Panc1 (cell line): ENCODE measurements at regions not wholly inside any gene's neighbourhood (a gene's known extent, or its start where the extent isn't known, plus 50 kb on each side); places are given as distances from the start of the nearest gene placed in this dataset.

ENCODE experiments used
- ATAC-seq: fragments of 200-7000 bp; cut with Tn5 transposase; 2 replicates; pipeline ENCODE4 v1.9.1; 2020; ENCODE audit warnings: mild to moderate bottlenecking, moderate library complexity
- BruUV-seq: library from RNA; stranded (reverse); fragments of 400-500 nt; replicated peaks from 2 replicates; lab custom pipeline; 2021; lab: Mats Ljungman, UMichigan
- CTCF ChIA-PET: fragments of 300-600 bp; sonication (Branson Sonifier 250); formaldehyde crosslinking; loops from one replicate; lab custom pipeline; 2022; ENCODE audit warnings: antibody characterized with exemption; lab: Charles Lee
- POLR2A ChIA-PET: fragments of 300-600 bp; sonication (Branson Sonifier 250); formaldehyde crosslinking; loops from one replicate; lab custom pipeline; 2022; ENCODE audit warnings: antibody characterized with exemption; lab: Charles Lee
- DNase-seq: peaks from one replicate; pipeline ENCODE4 v3.0.0-alpha.2; 2010; ENCODE audit warnings: low read depth, low spot score
- H3K27ac ChIP-seq: 2 replicates; pipeline ENCODE4 v1.5.1; 2011; ENCODE audit warnings: mild to moderate bottlenecking, low read length, inconsistent platforms
- H3K27me3 ChIP-seq: fragments of 200-500 bp; sonication (Bioruptor generic); 2 replicates; pipeline ENCODE4 v1.6.0; 2014; ENCODE audit warnings: low read length, inconsistent platforms; ENCODE audit not compliant: control insufficient read depth, insufficient read depth
- H3K36me3 ChIP-seq: fragments of 200-500 bp; sonication (Bioruptor generic); 2 replicates; pipeline ENCODE4 v1.5.1; 2014; ENCODE audit warnings: inconsistent platforms, mild to moderate bottlenecking, low read length, moderate library complexity; ENCODE audit not compliant: control insufficient read depth, insufficient read depth
- H3K4me1 ChIP-seq: 2 replicates; pipeline ENCODE4 v1.5.1; 2011; ENCODE audit warnings: inconsistent platforms, mild to moderate bottlenecking, low read length, moderate library complexity; ENCODE audit not compliant: control insufficient read depth, insufficient read depth
- H3K4me3 ChIP-seq, 2 experiments: 2 replicates each; pipeline ENCODE4 v1.5.1; 2011 to 2012; ENCODE audit warnings: low read depth in 2 of 2, low read length in 2 of 2, mild to moderate bottlenecking in 2 of 2, inconsistent platforms in 1 of 2, moderate library complexity in 1 of 2
- H3K9me3 ChIP-seq: fragments of 200-500 bp; sonication (Bioruptor generic); 2 replicates; pipeline ENCODE4 v1.5.1; 2014; ENCODE audit warnings: low read depth, mild to moderate bottlenecking, inconsistent platforms, low read length, moderate library complexity; ENCODE audit not compliant: control insufficient read depth, insufficient read depth
- POLR2AphosphoS5 ChIP-seq: IDR thresholded peaks from 2 replicates; pipeline ENCODE4 v1.6.1; 2012; ENCODE audit warnings: mild to moderate bottlenecking, low read depth, low read length, moderate library complexity
- SIN3A ChIP-seq: IDR thresholded peaks from 2 replicates; pipeline ENCODE4 v1.6.1; 2012; ENCODE audit warnings: low read depth, mild to moderate bottlenecking, low read length, moderate library complexity, borderline replicate concordance; ENCODE audit not compliant: insufficient read depth
- TCF7L2 ChIP-seq: IDR thresholded peaks from 2 replicates; pipeline ENCODE4 v1.6.1; 2011; ENCODE audit warnings: mild to moderate bottlenecking, low read depth, low read length, inconsistent platforms
- in situ Hi-C: cut with HindIII; loops from 2 replicates; pipeline ENCODE4 v1.10.0; 2016; ENCODE audit warnings: low sequenced_read_pairs, low pct_unique_long_range_greater_than_20kb
- intact Hi-C: fragments of 100-400 bp; cut with micrococcal nuclease; formaldehyde crosslinking; loops from one replicate; pipeline ENCODE4 v1.10.0; 2022; ENCODE audit not compliant: unreplicated experiment
- TF ChIP-seq, protein P1 (sequence below), 2 experiments: IDR thresholded peaks; 2 replicates each; pipeline ENCODE4 v1.6.1; 2011 to 2012; ENCODE audit warnings: low read depth in 2 of 2, control low read depth in 1 of 2, low read length in 1 of 2, mild to moderate bottlenecking in 1 of 2, moderate library complexity in 1 of 2; ENCODE audit not compliant: insufficient read depth in 1 of 2
- TF ChIP-seq, protein P2 (sequence below): fragments of 450-650 bp; IDR thresholded peaks from 2 replicates; pipeline ENCODE4 v1.5.1; 2017; ENCODE audit warnings: mild to moderate bottlenecking

DNA sequence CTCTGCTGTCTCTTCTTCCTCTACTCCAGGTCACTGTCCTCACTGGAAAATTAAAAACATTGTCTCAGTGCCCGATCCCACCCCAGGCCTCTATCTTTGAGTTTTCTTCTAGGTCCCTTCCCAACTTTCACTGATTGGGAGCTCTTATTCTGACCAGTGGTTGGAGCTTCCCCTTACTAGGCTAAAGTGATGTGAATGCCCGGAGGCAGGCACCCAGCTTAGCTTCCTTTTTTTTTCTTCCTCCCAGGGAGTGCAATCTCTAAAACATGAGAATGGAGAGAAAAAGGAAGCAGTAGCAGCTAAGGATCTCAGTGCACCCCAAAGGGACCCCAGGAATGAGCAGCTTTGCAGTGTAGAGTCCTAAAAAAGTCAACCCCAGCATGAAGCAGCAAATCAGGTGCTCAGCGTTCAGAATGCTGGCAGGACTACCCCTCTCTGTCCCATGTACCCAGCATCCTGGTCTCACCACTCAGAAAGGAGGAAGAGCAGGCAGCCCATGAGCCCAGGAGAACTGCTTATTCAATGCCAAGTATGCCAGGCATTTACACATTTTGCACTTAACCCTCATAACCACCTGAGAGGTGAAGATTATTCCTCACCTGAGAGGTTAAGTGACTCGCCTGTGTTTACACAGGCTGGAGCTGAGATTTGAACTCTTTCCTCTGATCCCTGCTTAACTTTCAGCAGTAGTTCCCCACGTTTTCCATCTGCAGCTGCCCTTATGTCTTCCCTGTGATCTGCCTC, 146.2 kb upstream of the PWP1 start:
- H3K36me3 ChIP-seq: no peaks in the 10 kb centered on the region
- no peaks in the 10 kb centered on the region for H3K4me1 ChIP-seq
- DNase-seq (no peak), ATAC-seq (no peak)
- H3K9me3 ChIP-seq: no peaks in the 10 kb centered on the region
- no peak overlapping the region for H3K4me3 ChIP-seq
- no peaks in the 10 kb centered on the region for H3K27me3 ChIP-seq
- H3K27ac ChIP-seq: no peak overlapping the region
- no TSS peak for BruUV-seq
- POLR2A ChIA-PET: no interaction called here
- no peak for TF ChIP-seq POLR2AphosphoS5
- TF ChIP-seq TCF7L2: no peak
- TF ChIP-seq, protein P1, sequence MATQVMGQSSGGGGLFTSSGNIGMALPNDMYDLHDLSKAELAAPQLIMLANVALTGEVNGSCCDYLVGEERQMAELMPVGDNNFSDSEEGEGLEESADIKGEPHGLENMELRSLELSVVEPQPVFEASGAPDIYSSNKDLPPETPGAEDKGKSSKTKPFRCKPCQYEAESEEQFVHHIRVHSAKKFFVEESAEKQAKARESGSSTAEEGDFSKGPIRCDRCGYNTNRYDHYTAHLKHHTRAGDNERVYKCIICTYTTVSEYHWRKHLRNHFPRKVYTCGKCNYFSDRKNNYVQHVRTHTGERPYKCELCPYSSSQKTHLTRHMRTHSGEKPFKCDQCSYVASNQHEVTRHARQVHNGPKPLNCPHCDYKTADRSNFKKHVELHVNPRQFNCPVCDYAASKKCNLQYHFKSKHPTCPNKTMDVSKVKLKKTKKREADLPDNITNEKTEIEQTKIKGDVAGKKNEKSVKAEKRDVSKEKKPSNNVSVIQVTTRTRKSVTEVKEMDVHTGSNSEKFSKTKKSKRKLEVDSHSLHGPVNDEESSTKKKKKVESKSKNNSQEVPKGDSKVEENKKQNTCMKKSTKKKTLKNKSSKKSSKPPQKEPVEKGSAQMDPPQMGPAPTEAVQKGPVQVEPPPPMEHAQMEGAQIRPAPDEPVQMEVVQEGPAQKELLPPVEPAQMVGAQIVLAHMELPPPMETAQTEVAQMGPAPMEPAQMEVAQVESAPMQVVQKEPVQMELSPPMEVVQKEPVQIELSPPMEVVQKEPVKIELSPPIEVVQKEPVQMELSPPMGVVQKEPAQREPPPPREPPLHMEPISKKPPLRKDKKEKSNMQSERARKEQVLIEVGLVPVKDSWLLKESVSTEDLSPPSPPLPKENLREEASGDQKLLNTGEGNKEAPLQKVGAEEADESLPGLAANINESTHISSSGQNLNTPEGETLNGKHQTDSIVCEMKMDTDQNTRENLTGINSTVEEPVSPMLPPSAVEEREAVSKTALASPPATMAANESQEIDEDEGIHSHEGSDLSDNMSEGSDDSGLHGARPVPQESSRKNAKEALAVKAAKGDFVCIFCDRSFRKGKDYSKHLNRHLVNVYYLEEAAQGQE (IDR thresholded peaks at IDR 0.05; ENCODE audit: insufficient read depth in 1 of 2, low read depth in 2 of 2, low read length in 1 of 2): no peak
- TF ChIP-seq, protein P2, sequence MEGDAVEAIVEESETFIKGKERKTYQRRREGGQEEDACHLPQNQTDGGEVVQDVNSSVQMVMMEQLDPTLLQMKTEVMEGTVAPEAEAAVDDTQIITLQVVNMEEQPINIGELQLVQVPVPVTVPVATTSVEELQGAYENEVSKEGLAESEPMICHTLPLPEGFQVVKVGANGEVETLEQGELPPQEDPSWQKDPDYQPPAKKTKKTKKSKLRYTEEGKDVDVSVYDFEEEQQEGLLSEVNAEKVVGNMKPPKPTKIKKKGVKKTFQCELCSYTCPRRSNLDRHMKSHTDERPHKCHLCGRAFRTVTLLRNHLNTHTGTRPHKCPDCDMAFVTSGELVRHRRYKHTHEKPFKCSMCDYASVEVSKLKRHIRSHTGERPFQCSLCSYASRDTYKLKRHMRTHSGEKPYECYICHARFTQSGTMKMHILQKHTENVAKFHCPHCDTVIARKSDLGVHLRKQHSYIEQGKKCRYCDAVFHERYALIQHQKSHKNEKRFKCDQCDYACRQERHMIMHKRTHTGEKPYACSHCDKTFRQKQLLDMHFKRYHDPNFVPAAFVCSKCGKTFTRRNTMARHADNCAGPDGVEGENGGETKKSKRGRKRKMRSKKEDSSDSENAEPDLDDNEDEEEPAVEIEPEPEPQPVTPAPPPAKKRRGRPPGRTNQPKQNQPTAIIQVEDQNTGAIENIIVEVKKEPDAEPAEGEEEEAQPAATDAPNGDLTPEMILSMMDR: no peak
- TF ChIP-seq SIN3A: no peak
- CTCF ChIA-PET: no interaction called here
- intact Hi-C loops (no loop called here), in situ Hi-C loops (no loop called here)

DNA sequence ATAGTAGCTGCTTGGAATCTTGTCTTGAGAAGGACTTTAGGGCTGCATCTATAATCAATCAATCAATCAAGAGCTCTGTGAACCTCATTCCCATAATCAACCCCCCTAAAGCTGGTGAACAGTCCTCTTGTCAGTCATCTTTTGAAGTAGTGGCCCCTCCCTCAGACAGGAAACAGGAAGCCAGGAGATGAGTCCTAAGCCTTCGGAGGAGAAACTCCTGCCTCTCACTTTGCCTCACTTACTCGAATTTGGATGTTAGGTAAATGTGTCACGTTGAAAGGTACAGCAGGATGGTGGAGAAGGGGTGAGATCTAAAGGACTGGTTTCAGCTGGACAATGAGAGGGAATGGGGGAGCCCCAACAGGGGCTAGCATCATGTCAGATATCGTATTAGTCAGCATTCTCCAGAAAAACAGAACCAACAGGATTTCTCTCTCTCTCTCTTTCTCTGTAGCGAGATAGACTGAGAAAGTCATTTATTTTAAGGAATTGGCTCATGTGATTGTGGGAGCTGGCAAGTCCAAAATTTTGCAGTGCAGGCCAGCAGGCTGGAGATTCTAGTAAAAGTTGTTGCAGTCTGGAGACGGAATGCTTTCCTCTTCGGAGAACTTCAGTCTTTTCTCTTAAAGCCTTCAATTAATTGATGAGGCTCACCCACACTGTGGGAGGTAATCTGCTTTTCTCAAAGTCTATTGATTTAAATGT, 144.4 kb upstream of the PWP1 start:
- ChIA-PET CTCF (no interaction called here), POLR2A (no interaction called here)
- Histone ChIP-seq H3K4me3 (no peak overlapping the region), H3K27ac (no peak overlapping the region), H3K27me3 (peaks cover 3% of the 10 kb centered on the region; the same call in 1 of the 2 replicates), H3K9me3 (no peaks in the 10 kb centered on the region), H3K4me1 (no peaks in the 10 kb centered on the region), H3K36me3 (no peaks in the 10 kb centered on the region)
- TF ChIP-seq, protein P1 (IDR thresholded peaks at IDR 0.05; ENCODE audit: insufficient read depth in 1 of 2, low read depth in 2 of 2, low read length in 1 of 2): no peak
- TF ChIP-seq POLR2AphosphoS5 (no peak), SIN3A (no peak), TCF7L2 (no peak)
- TF ChIP-seq, protein P2: no peak
- DNase-seq (no peak), ATAC-seq (no peak)
- in situ Hi-C loops: no loop called here
- no TSS peak for BruUV-seq
- intact Hi-C loops: no loop called here
